ENCODE measurements at regions not wholly inside any gene's neighbourhood (a gene's known extent, or its start where the extent isn't known, plus 50 kb on each side); places are given as distances from the start of the nearest gene placed in this dataset.
"Not testable (repeated sequence)": the region's sequence is repeated elsewhere in the genome, so short reads cannot be mapped to it uniquely, and the experiment has no call there.

GRCh38 chr21:5107637-5108036 lies 5413.7 kb upstream of the TPTE start:
- not testable (repeated sequence) for TF ChIP-seq RAD21 (IDR thresholded peaks at IDR 0.05; ENCODE audit: low read length); CTCF (conservative IDR thresholded peaks at IDR 0.05; ENCODE audit: low read depth, low read length); RCOR1 (IDR thresholded peaks at IDR 0.05; ENCODE audit: insufficient replicate concordance, low read length)

Measured in IMR-90 (cell line).